ENCODE measurements at regions not wholly inside any gene's neighbourhood (a gene's known extent, or its start where the extent isn't known, plus 50 kb on each side); places are given as distances from the start of the nearest gene placed in this dataset.

DNA sequence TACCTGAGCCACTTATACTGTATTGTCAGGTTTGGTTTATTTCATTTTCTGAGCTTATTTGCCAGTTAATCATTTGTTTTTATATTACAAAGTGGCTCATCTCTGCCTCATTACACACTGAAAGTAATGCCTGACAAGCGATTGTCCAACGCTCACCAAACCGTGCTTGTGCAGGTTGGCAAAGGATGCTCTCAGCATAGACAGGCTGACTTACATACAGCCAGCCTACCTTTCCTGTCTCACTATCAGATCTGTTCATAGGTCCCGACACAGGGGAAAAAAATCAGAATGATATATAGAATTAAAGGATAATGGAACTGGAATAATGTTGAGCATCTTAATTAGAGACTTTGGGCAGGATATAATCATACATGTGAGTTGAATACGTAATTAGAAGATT is 739.7 kb upstream of the RIOK2 start:
- CTCF ChIA-PET = interaction anchor here (0.6 kb wide), 1 partner anchor 1030 kb away, joined by 3 read pairs; no protein-coding TSS in a partner anchor
- TF ChIP-seq, protein P1, sequence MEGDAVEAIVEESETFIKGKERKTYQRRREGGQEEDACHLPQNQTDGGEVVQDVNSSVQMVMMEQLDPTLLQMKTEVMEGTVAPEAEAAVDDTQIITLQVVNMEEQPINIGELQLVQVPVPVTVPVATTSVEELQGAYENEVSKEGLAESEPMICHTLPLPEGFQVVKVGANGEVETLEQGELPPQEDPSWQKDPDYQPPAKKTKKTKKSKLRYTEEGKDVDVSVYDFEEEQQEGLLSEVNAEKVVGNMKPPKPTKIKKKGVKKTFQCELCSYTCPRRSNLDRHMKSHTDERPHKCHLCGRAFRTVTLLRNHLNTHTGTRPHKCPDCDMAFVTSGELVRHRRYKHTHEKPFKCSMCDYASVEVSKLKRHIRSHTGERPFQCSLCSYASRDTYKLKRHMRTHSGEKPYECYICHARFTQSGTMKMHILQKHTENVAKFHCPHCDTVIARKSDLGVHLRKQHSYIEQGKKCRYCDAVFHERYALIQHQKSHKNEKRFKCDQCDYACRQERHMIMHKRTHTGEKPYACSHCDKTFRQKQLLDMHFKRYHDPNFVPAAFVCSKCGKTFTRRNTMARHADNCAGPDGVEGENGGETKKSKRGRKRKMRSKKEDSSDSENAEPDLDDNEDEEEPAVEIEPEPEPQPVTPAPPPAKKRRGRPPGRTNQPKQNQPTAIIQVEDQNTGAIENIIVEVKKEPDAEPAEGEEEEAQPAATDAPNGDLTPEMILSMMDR (IDR thresholded peaks at IDR 0.05; ENCODE audit: unreplicated experiment) = no peak
- no peaks in the 10 kb centered on the region for H3K36me3 Mint-ChIP-seq (ENCODE audit: insufficient read depth, unreplicated experiment)
- no peak overlapping the region for H3K4me3 Mint-ChIP-seq (ENCODE audit: unreplicated experiment)
- intact Hi-C loops (cut with micrococcal nuclease) = no loop called here
- H3K9me3 Mint-ChIP-seq (ENCODE audit: unreplicated experiment) = no peaks in the 10 kb centered on the region
- BruUV-seq (replicated peaks) = no TSS peak
- POLR2A ChIA-PET = no interaction called here
- no peak for DNase-seq (ENCODE audit: unreplicated experiment)
- no peaks in the 10 kb centered on the region for H3K4me1 Mint-ChIP-seq (ENCODE audit: insufficient read depth, unreplicated experiment)
- no peak overlapping the region for H3K27ac Mint-ChIP-seq (ENCODE audit: low read depth, unreplicated experiment)
- H3K27me3 Mint-ChIP-seq (ENCODE audit: insufficient read depth, unreplicated experiment) = no peaks in the 10 kb centered on the region

- Mint-ChIP-seq H3K27ac (ENCODE audit: low read depth, unreplicated experiment) (no peak overlapping the region), H3K9me3 (ENCODE audit: unreplicated experiment) (no peaks in the 10 kb centered on the region), H3K4me1 (ENCODE audit: insufficient read depth, unreplicated experiment) (no peaks in the 10 kb centered on the region), H3K4me3 (ENCODE audit: unreplicated experiment) (no peak overlapping the region), H3K36me3 (ENCODE audit: insufficient read depth, unreplicated experiment) (no peaks in the 10 kb centered on the region), H3K27me3 (ENCODE audit: insufficient read depth, unreplicated experiment) (no peaks in the 10 kb centered on the region)
- intact Hi-C loops (cut with micrococcal nuclease) = no loop called here
- no peak for DNase-seq (ENCODE audit: unreplicated experiment)
- CTCF ChIA-PET = no interaction called here
- POLR2A ChIA-PET = no interaction called here
- BruUV-seq (replicated peaks) = no TSS peak
- TF ChIP-seq, protein P1 (IDR thresholded peaks at IDR 0.05; ENCODE audit: unreplicated experiment) = no peak
Measured at GRCh38 chr5:97923496-97923895, 740.4 kb upstream of the RIOK2 start.

GRCh38 chr5:97923997-97924396 is 741.0 kb upstream of the RIOK2 start:
- TF ChIP-seq, protein P1 (IDR thresholded peaks at IDR 0.05; ENCODE audit: unreplicated experiment) = no peak
- BruUV-seq (replicated peaks) = no TSS peak
- Mint-ChIP-seq H3K4me1 (ENCODE audit: insufficient read depth, unreplicated experiment) (no peaks in the 10 kb centered on the region), H3K27ac (ENCODE audit: low read depth, unreplicated experiment) (no peak overlapping the region), H3K9me3 (ENCODE audit: unreplicated experiment) (no peaks in the 10 kb centered on the region), H3K27me3 (ENCODE audit: insufficient read depth, unreplicated experiment) (no peaks in the 10 kb centered on the region), H3K4me3 (ENCODE audit: unreplicated experiment) (no peak overlapping the region), H3K36me3 (ENCODE audit: insufficient read depth, unreplicated experiment) (no peaks in the 10 kb centered on the region)
- ChIA-PET CTCF (interaction anchor here (0.7 to 0.9 kb wide), 2 partner anchors 17 to 873 kb away, joined by 3 read pairs; no protein-coding TSS in a partner anchor), POLR2A (no interaction called here)
- intact Hi-C loops (cut with micrococcal nuclease) = no loop called here
- DNase-seq (ENCODE audit: unreplicated experiment) = no peak

GRCh38 chr5:97929383-97929782 is 746.3 kb upstream of the RIOK2 start:
- intact Hi-C loops (cut with micrococcal nuclease) = no loop called here
- POLR2A ChIA-PET = no interaction called here
- H3K27me3 Mint-ChIP-seq (ENCODE audit: insufficient read depth, unreplicated experiment) = no peaks in the 10 kb centered on the region

More at GRCh38 chr5:97929383-97929782, 746.3 kb upstream of the RIOK2 start:
- BruUV-seq (replicated peaks) = no TSS peak
- H3K36me3 Mint-ChIP-seq (ENCODE audit: insufficient read depth, unreplicated experiment) = no peaks in the 10 kb centered on the region
- H3K4me3 Mint-ChIP-seq (ENCODE audit: unreplicated experiment) = no peak overlapping the region
- H3K27ac Mint-ChIP-seq (ENCODE audit: low read depth, unreplicated experiment) = no peak overlapping the region
- TF ChIP-seq, protein P1 (IDR thresholded peaks at IDR 0.05; ENCODE audit: unreplicated experiment) = no peak
- no peaks in the 10 kb centered on the region for H3K4me1 Mint-ChIP-seq (ENCODE audit: insufficient read depth, unreplicated experiment)
- no peak for DNase-seq (ENCODE audit: unreplicated experiment)
- H3K9me3 Mint-ChIP-seq (ENCODE audit: unreplicated experiment) = peaks cover 7% of the 10 kb centered on the region
- CTCF ChIA-PET = interaction anchor here (0.5 to 1.4 kb wide), 3 partner anchors 9 to 287 kb away, joined by 3 to 7 read pairs (median 3); no protein-coding TSS in a partner anchor
